ENCODE measurements at regions not wholly inside any gene's neighbourhood (a gene's known extent, or its start where the extent isn't known, plus 50 kb on each side); places are given as distances from the start of the nearest gene placed in this dataset.

GRCh38 chr20:39983183-39983582 lies 705.9 kb downstream of the MAFB start:
- Histone ChIP-seq H3K9me3 (replicated peaks; ENCODE audit: control insufficient read depth, insufficient read depth, low read length) (no peaks in the 10 kb centered on the region), H3K9me1 (replicated peaks; ENCODE audit: control insufficient read depth, extremely low read depth, insufficient read depth, low read length) (no peaks in the 10 kb centered on the region), H3K36me3 (ENCODE audit: control insufficient read depth in 2 of 2, extremely low read depth in 1 of 2, insufficient read depth in 2 of 2, low read length in 2 of 2) (no peaks in the 10 kb centered on the region), H3K4me2 (ENCODE audit: insufficient read depth, low read length) (no peak overlapping the region), H3K4me1 (ENCODE audit: control insufficient read depth, extremely low read depth, insufficient read depth, low read length) (no peaks in the 10 kb centered on the region), H3K4me3 (replicated peaks in 1 of 3; ENCODE audit: insufficient read depth in 1 of 3, low read depth in 1 of 3, low read length in 3 of 3) (no peak overlapping the region), H2AFZ (ENCODE audit: low read depth, low read length) (no peak overlapping the region), H3K27me3 (ENCODE audit: control insufficient read depth in 2 of 2, insufficient read depth in 2 of 2, low read length in 2 of 2) (no peaks in the 10 kb centered on the region), H3K27ac (ENCODE audit: insufficient read depth, low read depth, low read length) (no peak overlapping the region), H3K79me2 (ENCODE audit: control insufficient read depth, insufficient read depth, low read length) (no peaks in the 10 kb centered on the region), H3K9ac (replicated peaks; ENCODE audit: extremely low read depth, insufficient read depth, low read length) (no peak overlapping the region), H4K20me1 (replicated peaks; ENCODE audit: control insufficient read depth, extremely low read depth, insufficient read depth, low read length) (no peaks in the 10 kb centered on the region)
- no TSS peak for BruUV-seq (replicated peaks)
- intact Hi-C loops (cut with micrococcal nuclease), result no loop called here
- ChIA-PET POLR2A (no interaction called here), CTCF (no interaction called here)
- dilution Hi-C loops (cut with MboI; ENCODE audit: extremely low pct_ligation_motif_present, low sequenced_read_pairs), result no loop called here
- DNase-seq (ENCODE audit: low read depth, low spot score) (no peak), FAIRE-seq (no peak)
- TF ChIP-seq POLR2A (IDR thresholded peaks at IDR 0.05; ENCODE audit: low read depth, low read length), result no peak
- no peak for TF ChIP-seq POLR2AphosphoS5 (IDR thresholded peaks at IDR 0.05; ENCODE audit: insufficient read depth, low read depth, low read length)
- no peak for TF ChIP-seq MYC (IDR thresholded peaks at IDR 0.05; ENCODE audit: low read depth, low read length)
- TF ChIP-seq CTCF (IDR thresholded peaks at IDR 0.05; ENCODE audit: extremely low read depth in 1 of 2, insufficient read depth in 1 of 2, low read depth in 1 of 2, low read length in 2 of 2), result no peak
- TF ChIP-seq EZH2 (IDR thresholded peaks at IDR 0.05; ENCODE audit: borderline replicate concordance, low read depth, low read length, severe bottlenecking), result no peak

GRCh38 chr20:39974966-39975501 lies 714.0 kb downstream of the MAFB start:
- intact Hi-C loops (cut with micrococcal nuclease), result no loop called here
- no peak for TF ChIP-seq MAX (IDR thresholded peaks at IDR 0.05; ENCODE audit: insufficient read depth, insufficient read length)
- TF ChIP-seq GATA2 (IDR thresholded peaks at IDR 0.05; ENCODE audit: insufficient read depth, insufficient read length, low read depth, low read length), result no peak
- TF ChIP-seq FOS (IDR thresholded peaks at IDR 0.05; ENCODE audit: borderline replicate concordance, insufficient read depth, low read length), result no peak
- no peak for TF ChIP-seq MYC (IDR thresholded peaks at IDR 0.05; ENCODE audit: low read depth, low read length)
- TF ChIP-seq POLR2AphosphoS5 (IDR thresholded peaks at IDR 0.05; ENCODE audit: insufficient read depth, low read depth, low read length), result no peak
- TF ChIP-seq POLR2A (IDR thresholded peaks at IDR 0.05; ENCODE audit: low read depth, low read length), result no peak
- TF ChIP-seq CTCF (IDR thresholded peaks at IDR 0.05; ENCODE audit: extremely low read depth in 1 of 2, insufficient read depth in 1 of 2, low read depth in 1 of 2, low read length in 2 of 2), result no peak
- TF ChIP-seq JUN (IDR thresholded peaks at IDR 0.05; ENCODE audit: borderline replicate concordance, insufficient read depth, insufficient read length, low read depth), result no peak
- no peak for TF ChIP-seq EZH2 (IDR thresholded peaks at IDR 0.05; ENCODE audit: borderline replicate concordance, low read depth, low read length, severe bottlenecking)
- Histone ChIP-seq H3K9me3 (replicated peaks; ENCODE audit: control insufficient read depth, insufficient read depth, low read length) (no peaks in the 10 kb centered on the region), H3K27ac (ENCODE audit: insufficient read depth, low read depth, low read length) (no peak overlapping the region), H3K9me1 (replicated peaks; ENCODE audit: control insufficient read depth, extremely low read depth, insufficient read depth, low read length) (no peaks in the 10 kb centered on the region), H3K4me2 (ENCODE audit: insufficient read depth, low read length) (no peak overlapping the region), H4K20me1 (replicated peaks; ENCODE audit: control insufficient read depth, extremely low read depth, insufficient read depth, low read length) (no peaks in the 10 kb centered on the region), H2AFZ (ENCODE audit: low read depth, low read length) (no peak overlapping the region), H3K79me2 (ENCODE audit: control insufficient read depth, insufficient read depth, low read length) (no peaks in the 10 kb centered on the region), H3K27me3 (ENCODE audit: control insufficient read depth in 2 of 2, insufficient read depth in 2 of 2, low read length in 2 of 2) (no peaks in the 10 kb centered on the region), H3K4me3 (replicated peaks in 1 of 3; ENCODE audit: insufficient read depth in 1 of 3, low read depth in 1 of 3, low read length in 3 of 3) (no peak overlapping the region), H3K4me1 (ENCODE audit: control insufficient read depth, extremely low read depth, insufficient read depth, low read length) (no peaks in the 10 kb centered on the region), H3K9ac (replicated peaks; ENCODE audit: extremely low read depth, insufficient read depth, low read length) (no peak overlapping the region), H3K36me3 (ENCODE audit: control insufficient read depth in 2 of 2, extremely low read depth in 1 of 2, insufficient read depth in 2 of 2, low read length in 2 of 2) (no peaks in the 10 kb centered on the region)
- DNase-seq (ENCODE audit: low read depth, low spot score) (no peak), FAIRE-seq (no peak)
- ChIA-PET CTCF (no interaction called here), POLR2A (no interaction called here)
- BruUV-seq (replicated peaks), result no TSS peak
- dilution Hi-C loops (cut with MboI; ENCODE audit: extremely low pct_ligation_motif_present, low sequenced_read_pairs), result no loop called here
